WTC11 (cell line): ENCODE measurements at regions not wholly inside any gene's neighbourhood (a gene's known extent, or its start where the extent isn't known, plus 50 kb on each side); places are given as distances from the start of the nearest gene placed in this dataset. TPM values are rescaled to one million over a fixed set of nuclear protein-coding genes. Genes with fewer than 3 reads are reported as not detected.

Source experiments
- ATAC-seq: fragments of 200-7000 bp; cut with Tn5 transposase; 2 replicates; pipeline ENCODE4 v1.10.0; 2021; ENCODE audit warnings: mild to moderate bottlenecking, moderate library complexity
- CTCF ChIA-PET: fragments of 300-600 bp; sonication (Branson Sonifier 250); formaldehyde crosslinking; loops from one replicate; lab custom pipeline; 2021; ENCODE audit warnings: antibody characterized with exemption; lab: Charles Lee
- POLR2A ChIA-PET: fragments of 350-600 bp; sonication (Branson Sonifier 250); formaldehyde crosslinking; loops from one replicate; lab custom pipeline; 2021; ENCODE audit warnings: antibody characterized with exemption; lab: Charles Lee
- DNase-seq: peaks from one replicate; pipeline ENCODE4 v3.0.0; 2021; ENCODE audit warnings: low spot score
- H3K27ac Mint-ChIP-seq: 2 replicates; pipeline ENCODE4 v1.8.0; 2021; ENCODE audit warnings: mixed read lengths
- H3K27me3 Mint-ChIP-seq: 2 replicates; pipeline ENCODE4 v1.8.0; 2021; ENCODE audit warnings: low read depth, mild to moderate bottlenecking, moderate library complexity, mixed read lengths
- H3K36me3 Mint-ChIP-seq: 2 replicates; pipeline ENCODE4 v1.8.0; 2021; ENCODE audit warnings: mixed read lengths
- H3K4me1 Mint-ChIP-seq: 2 replicates; pipeline ENCODE4 v1.8.0; 2022; ENCODE audit warnings: mixed read lengths
- H3K4me3 Mint-ChIP-seq: 2 replicates; pipeline ENCODE4 v1.8.0; 2021; ENCODE audit warnings: mild to moderate bottlenecking, moderate library complexity, mixed read lengths
- H3K9me3 Mint-ChIP-seq: 2 replicates; pipeline ENCODE4 v1.8.0; 2021; ENCODE audit warnings: mixed read lengths
- E2F4 ChIP-seq: sonication (generic); formaldehyde crosslinking; IDR thresholded peaks from 2 replicates; pipeline ENCODE4 v1.8.1; 2022; ENCODE audit warnings: low read depth, mild to moderate bottlenecking, moderate library complexity, missing genetic modification reagents, borderline replicate concordance
- USF1 ChIP-seq: sonication (generic); formaldehyde crosslinking; IDR thresholded peaks from 2 replicates; pipeline ENCODE4 v1.8.0; 2022; ENCODE audit warnings: mild to moderate bottlenecking, missing genetic modification reagents
- microRNA-seq: library from miRNA; unstranded; fragments of <30 nt; microRNA quantifications from one replicate; pipeline ENCODE4 v1.2.0, GENCODE V29; 2022; ENCODE audit warnings: borderline number of aligned reads

- no peak for TF ChIP-seq USF1 (CRISPR knock-in tag)
- TF ChIP-seq E2F4: no peak
- Mint-ChIP-seq H3K4me1 (0 out of 2 replicates have a peak, but pooled peaks cover 4% of the 10 kb centered on the region), H3K36me3 (no peaks in the 10 kb centered on the region), H3K9me3 (peaks cover 9% of the 10 kb centered on the region), H3K27me3 (no peaks in the 10 kb centered on the region; the same call in 1 of the 2 replicates), H3K27ac (no peak overlapping the region), H3K4me3 (no peak overlapping the region)
- POLR2A ChIA-PET: no interaction called here
- CTCF ChIA-PET: no interaction called here
- ATAC-seq: no peak
- no peak for DNase-seq
These were observed 54.6 kb upstream of the ID4 start for GRCh38 chr6:19782588-19782987.

Small RNA genes in the stretch of these regions (microRNA-seq; reads per million reads assigned to microRNA genes)
- gene MIR548A1: not detected
